ENCODE measurements at regions not wholly inside any gene's neighbourhood (a gene's known extent, or its start where the extent isn't known, plus 50 kb on each side); places are given as distances from the start of the nearest gene placed in this dataset.

DNA sequence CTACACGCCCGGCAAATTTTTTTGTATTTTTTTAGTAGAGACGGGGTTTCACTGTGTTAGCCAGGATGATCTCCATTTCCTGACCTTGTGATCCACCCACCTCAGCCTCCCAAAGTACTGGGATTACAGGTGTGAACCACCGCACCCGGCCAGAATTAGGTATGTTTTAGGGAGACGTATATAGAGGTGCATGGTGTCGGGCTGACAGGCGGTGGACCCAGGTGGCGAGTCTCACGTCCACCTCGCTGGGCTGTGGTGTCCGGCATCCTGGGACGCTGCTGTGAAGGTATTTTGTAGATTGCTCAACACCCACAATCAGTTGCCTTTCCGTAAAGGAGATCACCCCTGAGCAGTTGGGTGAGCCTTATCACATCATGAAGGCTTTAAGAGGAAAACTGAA is 728.6 kb downstream of the BRD1 start:
- no peak for TF ChIP-seq GATA2 (IDR thresholded peaks at IDR 0.05; ENCODE audit: low read depth, low read length)
- no peak for TF ChIP-seq GATA3 (IDR thresholded peaks at IDR 0.05; ENCODE audit: low read depth, low read length)
